ENCODE measurements at regions not wholly inside any gene's neighbourhood (a gene's known extent, or its start where the extent isn't known, plus 50 kb on each side); places are given as distances from the start of the nearest gene placed in this dataset.

- Histone ChIP-seq H3K36me3 (ENCODE audit: control insufficient read depth in 2 of 4, insufficient read depth in 4 of 4, low read length in 3 of 4) (no peaks in the 10 kb centered on the region), H4K91ac (replicated peaks; ENCODE audit: insufficient read length, low read length) (no peak overlapping the region), H3K4me1 (replicated peaks in 1 of 4; ENCODE audit: control insufficient read depth in 3 of 4, insufficient read depth in 4 of 4, low read length in 3 of 4) (no peaks in the 10 kb centered on the region), H3K4ac (replicated peaks; ENCODE audit: insufficient read length, low read depth, low read length) (no peak overlapping the region), H3K18ac (ENCODE audit: extremely low read depth, low read length) (no peak overlapping the region), H4K20me1 (replicated peaks in 1 of 2; ENCODE audit: control insufficient read depth in 1 of 2, insufficient read depth in 2 of 2, low read length in 2 of 2) (no peaks in the 10 kb centered on the region), H3K79me2 (ENCODE audit: control insufficient read depth in 1 of 2, insufficient read depth in 2 of 2, low read length in 2 of 2) (no peaks in the 10 kb centered on the region), H2BK120ac (replicated peaks; ENCODE audit: low read depth, low read length) (no peak overlapping the region), H4K5ac (ENCODE audit: insufficient read length, low read depth, low read length) (no peak overlapping the region), H2AFZ (ENCODE audit: low read length) (no peak overlapping the region), H2BK15ac (ENCODE audit: low read length) (no peak overlapping the region), H2AK5ac (ENCODE audit: low read depth, low read length) (no peak overlapping the region), H2BK20ac (ENCODE audit: low read length) (no peak overlapping the region), H3K4me3 (ENCODE audit: extremely low read depth in 1 of 4, insufficient read depth in 2 of 4, low read depth in 3 of 4, low read length in 4 of 4) (no peak overlapping the region), H3K79me1 (ENCODE audit: low read depth, low read length) (no peaks in the 10 kb centered on the region), H2BK5ac (ENCODE audit: low read depth, low read length) (no peak overlapping the region), H4K8ac (ENCODE audit: extremely low read depth, insufficient read depth, low read length) (no peak overlapping the region), H3K27me3 (replicated peaks in 1 of 4; ENCODE audit: control insufficient read depth in 3 of 4, extremely low read depth in 1 of 4, insufficient read depth in 3 of 4, low read length in 3 of 4) (no peaks in the 10 kb centered on the region), H3K23ac (ENCODE audit: insufficient read length) (no peak overlapping the region), H3K9ac (replicated peaks in 1 of 4; ENCODE audit: extremely low read depth in 1 of 4, low read depth in 3 of 4, low read length in 3 of 4) (no peak overlapping the region), H3K4me2 (ENCODE audit: insufficient read depth in 1 of 2, low read depth in 2 of 2, low read length in 2 of 2) (no peak overlapping the region), H3K27ac (ENCODE audit: low read depth, low read length) (no peak overlapping the region), H3K9me3 (ENCODE audit: insufficient read depth in 2 of 2, low read depth in 1 of 2, low read length in 1 of 2) (peaks cover 3 to 6% of the 10 kb centered on the region in 2 experiments; a peak in 2 of 4 replicates), H3K14ac (ENCODE audit: insufficient read length) (no peak overlapping the region), H3K23me2 (ENCODE audit: low read depth, low read length) (peaks cover 2% of the 10 kb centered on the region; the same call in 1 of the 2 replicates), H2BK12ac (ENCODE audit: low read depth, low read length) (no peak overlapping the region), H3K56ac (replicated peaks; ENCODE audit: insufficient read length, low read depth, low read length) (no peak overlapping the region)
- ChIA-PET POLR2A (ENCODE audit: partially characterized antibody) (no interaction called here), CTCF (ENCODE audit: partially characterized antibody) (interaction anchor here (1.1 to 1.5 kb wide), 3 partner anchors 12 to 65 kb away, joined by 3 to 4 read pairs (median 3); no protein-coding TSS in a partner anchor)
- FAIRE-seq, result no peak
- no peak for DNase-seq (ENCODE audit: low read depth in 1 of 2, low spot score in 2 of 2)
- no peak for TF ChIP-seq CBX5 (IDR thresholded peaks at IDR 0.05; ENCODE audit: low read depth, low read length)
- no peak for TF ChIP-seq CHD7 (IDR thresholded peaks at IDR 0.05; ENCODE audit: insufficient replicate concordance, low read length)
Measured at GRCh38 chr13:75153834-75154233, 328.1 kb downstream of the TBC1D4 start.
